Endothelial cell of umbilical vein (primary cell): ENCODE measurements at regions not wholly inside any gene's neighbourhood (a gene's known extent, or its start where the extent isn't known, plus 50 kb on each side); places are given as distances from the start of the nearest gene placed in this dataset.

Experiments used
- BruUV-seq: library from RNA; stranded (reverse); fragments of 400-500 nt; replicated peaks from 2 replicates; lab custom pipeline; 2021; lab: Mats Ljungman, UMichigan
- CTCF ChIA-PET: fragments of 300-600, 350-600 bp; sonication (Branson Sonifier 250); formaldehyde crosslinking; loops from one replicate; lab custom pipeline; 2021; ENCODE audit warnings: antibody characterized with exemption, inconsistent platforms; lab: Charles Lee
- POLR2A ChIA-PET: fragments of 300-600, 350-600 bp; sonication (Branson Sonifier 250); formaldehyde crosslinking; loops from one replicate; lab custom pipeline; 2021; ENCODE audit warnings: antibody characterized with exemption, inconsistent platforms; lab: Charles Lee
- DNase-seq: peaks from one replicate; pipeline ENCODE4 v3.0.0-alpha.2; 2011; ENCODE audit warnings: low read depth, low spot score
- FAIRE-seq: peaks from 2 replicates; lab custom pipeline; 2011; peaks lifted over from hg19 to GRCh38; lab: Jason Lieb, UNC
- H2AFZ ChIP-seq: 2 replicates; pipeline ENCODE4 v1.6.0; 2012; ENCODE audit warnings: low read depth, low read length, control low read depth, inconsistent platforms
- H3K27ac ChIP-seq: 2 replicates; pipeline ENCODE4 v1.5.1; 2011; ENCODE audit warnings: low read depth, mild to moderate bottlenecking, control low read depth, low read length, moderate library complexity; ENCODE audit not compliant: insufficient read depth
- H3K27me3 ChIP-seq, 2 experiments: 2 replicates each; pipeline versions ENCODE4 v1.6.0 to v1.6.1; 2011; ENCODE audit warnings: low read length in 2 of 2, mixed read lengths in 1 of 2; ENCODE audit not compliant: control insufficient read depth in 2 of 2, insufficient read depth in 2 of 2
- H3K36me3 ChIP-seq, 2 experiments: 2 replicates in 1 of 2; 3 replicates in 1 of 2; pipeline ENCODE4 v1.5.1; 2011; ENCODE audit warnings: low read length in 2 of 2, mild to moderate bottlenecking in 1 of 2, moderate library complexity in 1 of 2; ENCODE audit not compliant: control insufficient read depth in 2 of 2, insufficient read depth in 2 of 2; ENCODE audit errors: extremely low read depth in 1 of 2
- H3K4me1 ChIP-seq: 3 replicates; pipeline ENCODE4 v1.5.1; 2011; ENCODE audit warnings: mild to moderate bottlenecking, low read length; ENCODE audit not compliant: control insufficient read depth, insufficient read depth; ENCODE audit errors: extremely low read depth
- H3K4me2 ChIP-seq: 2 replicates; pipeline ENCODE4 v1.6.1; 2011; ENCODE audit warnings: low read length, control low read depth, mixed read lengths; ENCODE audit not compliant: insufficient read depth
- H3K4me3 ChIP-seq, 3 experiments: fragments of 200-600 bp in 1 of 3; sonication (generic), shearing (Covaris generic) in 1 of 3; replicated peaks in 1 of 3; 2 replicates each; pipeline ENCODE4 v1.5.1; 2011 to 2016; ENCODE audit warnings: control low read depth in 3 of 3, low read length in 3 of 3, mild to moderate bottlenecking in 2 of 3, inconsistent platforms in 1 of 3, low read depth in 1 of 3, moderate library complexity in 1 of 3; ENCODE audit not compliant: insufficient read depth in 1 of 3
- H3K79me2 ChIP-seq: 2 replicates; pipeline ENCODE4 v1.6.0; 2012; ENCODE audit warnings: low read length, inconsistent platforms; ENCODE audit not compliant: control insufficient read depth, insufficient read depth
- H3K9ac ChIP-seq: replicated peaks from 2 replicates; pipeline ENCODE3; 2011; ENCODE audit warnings: low read length, control low read depth; ENCODE audit not compliant: insufficient read depth; ENCODE audit errors: extremely low read depth
- H3K9me1 ChIP-seq: replicated peaks from 3 replicates; pipeline ENCODE4 v1.6.0; 2011; ENCODE audit warnings: mild to moderate bottlenecking, low read length; ENCODE audit not compliant: control insufficient read depth, insufficient read depth; ENCODE audit errors: extremely low read depth
- H3K9me3 ChIP-seq: replicated peaks from 2 replicates; pipeline ENCODE4 v1.5.1; 2012; ENCODE audit warnings: low read length, inconsistent platforms; ENCODE audit not compliant: control insufficient read depth, insufficient read depth
- H4K20me1 ChIP-seq: replicated peaks from 2 replicates; pipeline ENCODE3; 2011; ENCODE audit warnings: mild to moderate bottlenecking, low read length; ENCODE audit not compliant: control insufficient read depth, insufficient read depth; ENCODE audit errors: extremely low read depth
- EZH2 ChIP-seq: IDR thresholded peaks from 2 replicates; pipeline ENCODE4 v1.6.1; 2012; ENCODE audit warnings: borderline replicate concordance, low read depth, mild to moderate bottlenecking, moderate library complexity, low read length, inconsistent platforms; ENCODE audit not compliant: severe bottlenecking
- GATA2 ChIP-seq: IDR thresholded peaks from 2 replicates; pipeline ENCODE4 v1.7.0; 2011; ENCODE audit warnings: low read depth, mild to moderate bottlenecking, moderate library complexity, mixed read lengths, low read length; ENCODE audit not compliant: insufficient read length, insufficient read depth
- POLR2AphosphoS5 ChIP-seq: IDR thresholded peaks from 2 replicates; pipeline ENCODE4 v1.6.1; 2012; ENCODE audit warnings: low read depth, mild to moderate bottlenecking, control low read depth, low read length, moderate library complexity; ENCODE audit not compliant: insufficient read depth
- dilution Hi-C: fragments of 300-500 bp; cut with MboI; formaldehyde crosslinking; loops from one replicate; pipeline ENCODE4 v1.15.0; 2019; ENCODE audit warnings: low sequenced_read_pairs; ENCODE audit not compliant: extremely low pct_ligation_motif_present
- intact Hi-C: fragments of 100-400 bp; cut with micrococcal nuclease; formaldehyde crosslinking; loops from one replicate; pipeline ENCODE4 v1.10.0; 2022
- TF ChIP-seq, protein P1 (sequence below), 2 donors: IDR thresholded peaks; 1 replicate in 1 of 2; 2 replicates in 1 of 2; pipeline ENCODE4 v1.5.1; 2011; ENCODE audit warnings: low read length in 2 of 2, mild to moderate bottlenecking in 2 of 2, moderate library complexity in 2 of 2, control low read depth in 1 of 2, inconsistent platforms in 1 of 2, low read depth in 1 of 2; ENCODE audit not compliant: insufficient read depth in 1 of 2; ENCODE audit errors: extremely low read depth in 1 of 2

DNA sequence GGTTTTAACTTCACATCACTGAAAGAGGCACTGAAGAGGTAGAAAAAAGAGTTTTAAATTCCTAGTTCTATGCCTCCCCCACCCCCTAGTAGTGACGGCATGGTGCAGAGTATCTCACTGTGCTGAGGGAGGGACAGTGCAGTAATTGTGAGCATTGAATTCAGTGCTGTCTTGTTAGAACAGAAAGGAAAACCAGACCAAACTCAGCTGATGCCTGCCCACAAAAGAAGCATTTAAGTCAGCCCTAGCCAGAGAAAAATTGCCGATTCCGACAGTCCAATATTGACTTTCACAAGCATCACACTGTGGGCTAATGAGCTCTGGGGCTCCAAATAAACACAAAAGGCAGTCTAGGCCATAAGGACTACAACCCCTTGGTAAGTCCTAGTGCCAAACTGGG is 417.7 kb downstream of the AR start:
- intact Hi-C loops: no loop called here
- H3K36me3 ChIP-seq: no peaks in the 10 kb centered on the region
- no peak overlapping the region for H3K4me2 ChIP-seq
- dilution Hi-C loops: no loop called here
- no peaks in the 10 kb centered on the region for H3K4me1 ChIP-seq
- no peak for FAIRE-seq
- H3K9me1 ChIP-seq: no peaks in the 10 kb centered on the region
- TF ChIP-seq POLR2AphosphoS5 (no peak), EZH2 (no peak), GATA2 (no peak)
- TF ChIP-seq, protein P1, sequence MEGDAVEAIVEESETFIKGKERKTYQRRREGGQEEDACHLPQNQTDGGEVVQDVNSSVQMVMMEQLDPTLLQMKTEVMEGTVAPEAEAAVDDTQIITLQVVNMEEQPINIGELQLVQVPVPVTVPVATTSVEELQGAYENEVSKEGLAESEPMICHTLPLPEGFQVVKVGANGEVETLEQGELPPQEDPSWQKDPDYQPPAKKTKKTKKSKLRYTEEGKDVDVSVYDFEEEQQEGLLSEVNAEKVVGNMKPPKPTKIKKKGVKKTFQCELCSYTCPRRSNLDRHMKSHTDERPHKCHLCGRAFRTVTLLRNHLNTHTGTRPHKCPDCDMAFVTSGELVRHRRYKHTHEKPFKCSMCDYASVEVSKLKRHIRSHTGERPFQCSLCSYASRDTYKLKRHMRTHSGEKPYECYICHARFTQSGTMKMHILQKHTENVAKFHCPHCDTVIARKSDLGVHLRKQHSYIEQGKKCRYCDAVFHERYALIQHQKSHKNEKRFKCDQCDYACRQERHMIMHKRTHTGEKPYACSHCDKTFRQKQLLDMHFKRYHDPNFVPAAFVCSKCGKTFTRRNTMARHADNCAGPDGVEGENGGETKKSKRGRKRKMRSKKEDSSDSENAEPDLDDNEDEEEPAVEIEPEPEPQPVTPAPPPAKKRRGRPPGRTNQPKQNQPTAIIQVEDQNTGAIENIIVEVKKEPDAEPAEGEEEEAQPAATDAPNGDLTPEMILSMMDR (IDR thresholded peaks at IDR 0.05; ENCODE audit: extremely low read depth in 1 of 2, insufficient read depth in 1 of 2, low read depth in 1 of 2, low read length in 2 of 2): no peak
- H3K9me3 ChIP-seq: no peaks in the 10 kb centered on the region
- no peak for DNase-seq
- H4K20me1 ChIP-seq: no peaks in the 10 kb centered on the region
- H2AFZ ChIP-seq: no peak overlapping the region
- no peaks in the 10 kb centered on the region for H3K27me3 ChIP-seq
- no peaks in the 10 kb centered on the region for H3K79me2 ChIP-seq
- CTCF ChIA-PET: no interaction called here
- no peak overlapping the region for H3K4me3 ChIP-seq
- H3K9ac ChIP-seq: no peak overlapping the region
- H3K27ac ChIP-seq: no peak overlapping the region
- BruUV-seq: no TSS peak
- POLR2A ChIA-PET: no interaction called here
